A549 (cell line): ENCODE measurements at regions not wholly inside any gene's neighbourhood (a gene's known extent, or its start where the extent isn't known, plus 50 kb on each side); places are given as distances from the start of the nearest gene placed in this dataset.

Experiments used
- CBX2 ChIP-seq: fragments of 200-600 bp; sonication (generic); IDR thresholded peaks from 2 replicates; pipeline ENCODE4 v1.6.1; 2016; ENCODE audit warnings: low read depth, mild to moderate bottlenecking, borderline replicate concordance
- TP53 ChIP-seq: fragments of 250-450 bp; sonication (Bioruptor Pico); IDR thresholded peaks from 2 replicates; pipeline ENCODE4 v1.5.0; 2021; ENCODE audit warnings: mild to moderate bottlenecking, moderate library complexity
- TF ChIP-seq, protein P1 (sequence below): fragments of >200 bp; sonication (Bioruptor Twin); formaldehyde crosslinking; IDR thresholded peaks from 3 replicates; pipeline ENCODE4 v1.5.1; 2016

DNA sequence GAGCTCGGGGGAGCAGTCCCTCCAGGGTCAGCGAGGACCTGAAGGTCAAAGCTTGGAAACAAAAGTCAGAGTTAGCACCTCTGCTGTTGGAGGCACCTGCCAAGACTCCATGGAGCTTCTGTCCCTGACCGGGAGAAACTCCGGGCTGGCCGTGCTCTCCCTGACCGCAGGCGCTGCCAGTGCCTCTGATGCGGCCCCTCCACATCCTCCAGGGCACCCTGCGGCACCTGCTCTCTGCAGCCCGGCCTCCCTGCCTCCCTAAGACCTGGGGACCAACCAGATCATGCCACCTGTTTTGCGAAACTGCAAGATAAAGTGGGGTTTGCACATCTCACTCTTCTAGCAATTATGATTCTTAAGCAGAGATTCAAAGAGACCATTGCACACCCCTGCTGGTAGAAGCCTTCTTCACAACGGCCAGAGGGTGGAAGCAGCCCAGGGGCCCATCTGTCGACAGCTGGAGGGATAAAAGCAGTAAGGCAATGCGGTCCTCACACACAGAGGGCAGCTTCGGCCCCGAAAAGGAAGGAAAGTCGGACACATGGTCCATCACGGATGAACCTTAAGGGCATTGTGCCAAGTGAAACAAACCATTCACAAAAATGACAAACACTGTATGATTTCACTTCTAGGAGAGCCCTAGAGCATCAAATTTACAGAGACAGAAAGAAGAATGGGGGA, 477.1 kb downstream of the BRD1 start:
- TF ChIP-seq, protein P1, sequence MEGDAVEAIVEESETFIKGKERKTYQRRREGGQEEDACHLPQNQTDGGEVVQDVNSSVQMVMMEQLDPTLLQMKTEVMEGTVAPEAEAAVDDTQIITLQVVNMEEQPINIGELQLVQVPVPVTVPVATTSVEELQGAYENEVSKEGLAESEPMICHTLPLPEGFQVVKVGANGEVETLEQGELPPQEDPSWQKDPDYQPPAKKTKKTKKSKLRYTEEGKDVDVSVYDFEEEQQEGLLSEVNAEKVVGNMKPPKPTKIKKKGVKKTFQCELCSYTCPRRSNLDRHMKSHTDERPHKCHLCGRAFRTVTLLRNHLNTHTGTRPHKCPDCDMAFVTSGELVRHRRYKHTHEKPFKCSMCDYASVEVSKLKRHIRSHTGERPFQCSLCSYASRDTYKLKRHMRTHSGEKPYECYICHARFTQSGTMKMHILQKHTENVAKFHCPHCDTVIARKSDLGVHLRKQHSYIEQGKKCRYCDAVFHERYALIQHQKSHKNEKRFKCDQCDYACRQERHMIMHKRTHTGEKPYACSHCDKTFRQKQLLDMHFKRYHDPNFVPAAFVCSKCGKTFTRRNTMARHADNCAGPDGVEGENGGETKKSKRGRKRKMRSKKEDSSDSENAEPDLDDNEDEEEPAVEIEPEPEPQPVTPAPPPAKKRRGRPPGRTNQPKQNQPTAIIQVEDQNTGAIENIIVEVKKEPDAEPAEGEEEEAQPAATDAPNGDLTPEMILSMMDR = no peak
- no peak for TF ChIP-seq CBX2
- TF ChIP-seq TP53 (CRISPR knock-in tag) = no peak
